ENCODE measurements at regions not wholly inside any gene's neighbourhood (a gene's known extent, or its start where the extent isn't known, plus 50 kb on each side); places are given as distances from the start of the nearest gene placed in this dataset.

- in situ Hi-C loops (cut with HindIII; ENCODE audit: low pct_unique_long_range_greater_than_20kb, low sequenced_read_pairs) = no loop called here
- POLR2A ChIA-PET = no interaction called here
- intact Hi-C loops (cut with micrococcal nuclease; ENCODE audit: unreplicated experiment) = loop anchor here (10.0 kb wide), 1 partner anchor 283 kb away; no protein-coding TSS in a partner anchor
- CTCF ChIA-PET = no interaction called here
- H3K9me3 ChIP-seq (ENCODE audit: control insufficient read depth, insufficient read depth, low read depth, low read length) = no peaks in the 10 kb centered on the region
- no peak overlapping the region for H3K27ac ChIP-seq (ENCODE audit: low read length)
- no peaks in the 10 kb centered on the region; the same call in 1 of the 2 replicates for H3K27me3 ChIP-seq (ENCODE audit: control insufficient read depth, insufficient read depth, low read length)
- TF ChIP-seq SIN3A (IDR thresholded peaks at IDR 0.05; ENCODE audit: borderline replicate concordance, insufficient read depth, low read depth, low read length) = no peak
- TF ChIP-seq REST (IDR thresholded peaks at IDR 0.05; ENCODE audit: insufficient read depth in 1 of 2, low read depth in 2 of 2, low read length in 1 of 2) = no peak
- no peak for TF ChIP-seq POLR2AphosphoS5 (IDR thresholded peaks at IDR 0.05; ENCODE audit: low read depth, low read length)
- TF ChIP-seq TCF7L2 (IDR thresholded peaks at IDR 0.05; ENCODE audit: low read depth, low read length) = no peak
- no peak for TF ChIP-seq CTCF (IDR thresholded peaks at IDR 0.05)
- no peaks in the 10 kb centered on the region for H3K36me3 ChIP-seq (ENCODE audit: control insufficient read depth, insufficient read depth, low read length)
- no peak overlapping the region for H3K4me3 ChIP-seq (ENCODE audit: low read depth in 2 of 2, low read length in 2 of 2)
- no peaks in the 10 kb centered on the region for H3K4me1 ChIP-seq (ENCODE audit: control insufficient read depth, insufficient read depth, low read length)
- ATAC-seq (no peak), DNase-seq (ENCODE audit: low read depth, low spot score) (no peak)
- BruUV-seq (replicated peaks) = no TSS peak
Measured at GRCh38 chr3:148367756-148368155, 329.9 kb upstream of the AGTR1 start.

DNA sequence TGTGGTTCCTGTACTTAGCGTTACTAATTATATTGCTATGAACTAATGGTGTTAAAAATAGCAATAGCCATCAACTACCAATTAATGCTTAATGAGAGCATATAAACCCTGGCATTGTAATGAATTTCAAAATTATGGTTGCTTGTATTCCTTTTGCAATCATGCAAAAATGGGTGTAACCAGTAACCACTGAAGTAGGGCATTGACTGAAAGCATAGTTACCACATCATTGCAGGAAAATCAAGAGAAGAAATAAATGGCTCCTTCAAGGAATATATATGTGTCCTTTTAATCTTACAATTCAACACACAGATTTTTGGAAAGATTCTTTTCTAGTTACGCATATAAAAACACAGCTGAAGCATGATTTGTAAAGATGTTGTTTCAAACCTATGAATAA lies 328.3 kb upstream of the AGTR1 start:
- H3K36me3 ChIP-seq (ENCODE audit: control insufficient read depth, insufficient read depth, low read length) = no peaks in the 10 kb centered on the region
- ATAC-seq (no peak), DNase-seq (ENCODE audit: low read depth, low spot score) (no peak)
- POLR2A ChIA-PET = no interaction called here
- H3K27me3 ChIP-seq (ENCODE audit: control insufficient read depth, insufficient read depth, low read length) = no peaks in the 10 kb centered on the region; the same call in 1 of the 2 replicates
- no peaks in the 10 kb centered on the region for H3K9me3 ChIP-seq (ENCODE audit: control insufficient read depth, insufficient read depth, low read depth, low read length)
- no peak overlapping the region for H3K27ac ChIP-seq (ENCODE audit: low read length)
- TF ChIP-seq REST (IDR thresholded peaks at IDR 0.05; ENCODE audit: insufficient read depth in 1 of 2, low read depth in 2 of 2, low read length in 1 of 2) = no peak
- TF ChIP-seq CTCF (IDR thresholded peaks at IDR 0.05) = no peak
- TF ChIP-seq TCF7L2 (IDR thresholded peaks at IDR 0.05; ENCODE audit: low read depth, low read length) = no peak
- no peak for TF ChIP-seq POLR2AphosphoS5 (IDR thresholded peaks at IDR 0.05; ENCODE audit: low read depth, low read length)
- no peak for TF ChIP-seq SIN3A (IDR thresholded peaks at IDR 0.05; ENCODE audit: borderline replicate concordance, insufficient read depth, low read depth, low read length)
- no peak overlapping the region for H3K4me3 ChIP-seq (ENCODE audit: low read depth in 2 of 2, low read length in 2 of 2)
- CTCF ChIA-PET = no interaction called here
- BruUV-seq (replicated peaks) = no TSS peak
- in situ Hi-C loops (cut with HindIII; ENCODE audit: low pct_unique_long_range_greater_than_20kb, low sequenced_read_pairs) (no loop called here), intact Hi-C loops (cut with micrococcal nuclease; ENCODE audit: unreplicated experiment) (loop anchor here (10.0 kb wide), 1 partner anchor 285 kb away; no protein-coding TSS in a partner anchor)
- H3K4me1 ChIP-seq (ENCODE audit: control insufficient read depth, insufficient read depth, low read length) = no peaks in the 10 kb centered on the region

Data from Panc1 (cell line).